GM19328 (cell line): ENCODE measurements at regions not wholly inside any gene's neighbourhood (a gene's known extent, or its start where the extent isn't known, plus 50 kb on each side); places are given as distances from the start of the nearest gene placed in this dataset.

Experiments
- ATAC-seq: cut with Tn5 transposase; IDR thresholded peaks from one replicate; pipeline ENCODE4 v1.9.1; 2021; ENCODE audit warnings: mild to moderate bottlenecking, moderate library complexity; ENCODE audit not compliant: unreplicated experiment

DNA sequence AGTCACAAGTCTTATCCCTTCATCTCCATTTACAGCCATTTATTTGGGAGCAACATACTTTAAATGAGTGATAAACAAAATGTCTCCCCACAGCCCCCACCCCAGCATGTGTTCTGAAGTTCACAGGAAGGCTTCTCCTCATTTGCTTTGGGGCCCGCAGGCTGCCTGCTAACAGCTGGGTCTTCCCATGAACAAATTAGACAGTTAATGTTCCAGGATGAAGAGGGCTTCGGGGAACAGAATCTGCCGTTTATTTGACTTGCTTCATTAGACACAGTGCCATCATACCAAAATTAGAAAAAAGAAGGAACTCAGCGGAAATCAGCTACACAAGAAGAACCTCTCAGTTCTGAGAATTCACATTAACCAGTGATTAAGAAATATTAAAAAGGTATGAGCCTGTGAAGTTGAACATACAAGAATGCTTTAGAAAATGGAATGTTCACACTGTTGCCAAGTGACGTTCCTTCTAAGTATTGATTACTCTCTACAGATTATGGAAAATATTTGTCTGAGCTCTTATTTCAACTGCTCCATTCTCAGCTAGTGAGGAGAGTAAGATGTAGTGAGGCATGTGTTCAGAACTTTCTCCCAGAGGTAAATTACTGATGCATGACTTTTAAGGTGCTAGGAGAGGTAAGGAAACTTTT is 107.5 kb upstream of the THBS1 start:
- no peak for ATAC-seq

GRCh38 chr15:39474657-39475056 is 106.2 kb upstream of the THBS1 start:
- ATAC-seq: no peak

- no peak for ATAC-seq
These were observed 101.9 kb upstream of the THBS1 start for GRCh38 chr15:39478996-39479395.

- no peak for ATAC-seq
These were observed 101.0 kb upstream of the THBS1 start for GRCh38 chr15:39479911-39480310.

DNA sequence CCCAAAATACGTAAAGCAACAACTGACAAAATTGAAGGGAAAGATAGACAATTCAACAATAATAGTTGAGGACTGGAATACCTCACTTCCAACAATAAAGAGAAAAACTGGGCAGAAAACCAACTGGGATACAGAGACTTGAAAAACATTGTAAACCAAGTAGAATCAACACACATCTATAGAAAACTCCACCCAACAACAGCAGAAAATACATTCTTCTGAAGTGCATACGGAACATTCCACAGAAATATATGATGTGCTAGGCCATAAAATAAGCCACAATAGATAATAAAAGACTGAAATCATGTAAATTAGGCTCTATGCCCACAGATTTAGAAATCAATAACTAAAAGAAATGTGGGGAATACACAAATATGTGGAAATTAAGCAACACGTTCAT is 98.4 kb upstream of the THBS1 start:
- ATAC-seq: no peak

DNA sequence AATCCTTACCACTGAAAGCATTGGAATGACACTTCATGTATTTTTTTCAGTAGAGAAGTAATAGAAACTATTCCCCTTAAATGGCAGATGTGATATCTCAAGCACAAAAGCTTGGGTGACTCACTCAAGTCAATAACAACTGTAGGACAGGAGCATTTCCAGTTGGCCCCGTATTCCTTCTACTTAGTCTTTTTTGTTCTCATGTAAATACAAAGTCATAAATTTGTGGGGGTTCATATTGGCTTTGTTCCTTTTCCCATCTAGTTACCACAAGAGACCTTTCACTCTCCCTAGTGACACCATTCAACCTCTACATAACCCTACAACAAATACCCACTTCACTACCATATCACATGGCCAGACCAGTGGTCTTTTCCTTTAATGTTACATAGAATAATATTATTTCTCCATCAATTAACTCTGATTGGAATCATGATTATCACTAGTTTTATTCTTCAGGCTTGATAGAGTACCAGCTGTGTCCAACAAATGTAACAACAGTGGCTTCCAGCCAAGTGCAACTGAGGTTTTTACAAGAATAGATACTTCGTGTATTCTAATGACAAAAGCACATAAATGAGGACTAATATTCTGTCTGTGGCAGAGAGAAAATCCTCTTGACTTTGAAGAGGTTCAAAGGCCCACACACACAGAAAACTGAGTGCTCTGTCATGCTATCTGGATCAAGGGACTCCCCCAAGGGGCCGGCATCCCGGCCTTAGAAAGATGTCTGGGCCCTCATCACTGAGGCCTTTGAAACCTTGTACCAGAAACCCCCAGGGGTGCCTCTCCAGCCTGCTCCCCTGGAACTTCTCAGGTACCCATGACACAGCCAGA is 94.0 kb upstream of the THBS1 start:
- ATAC-seq: no peak

DNA sequence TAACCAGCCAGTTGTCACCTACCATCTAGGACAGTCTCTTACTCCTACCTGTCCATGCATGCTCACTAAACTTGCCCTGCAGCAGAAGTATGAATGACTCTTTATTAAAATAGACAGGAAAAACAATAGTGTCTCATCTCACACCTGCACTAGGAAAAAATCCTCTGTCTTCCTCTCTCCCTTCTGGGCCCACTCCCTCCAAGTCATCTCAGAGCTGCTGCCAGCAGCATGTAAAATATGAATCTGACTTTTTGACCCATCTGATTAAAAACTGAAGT is 93.5 kb upstream of the THBS1 start:
- ATAC-seq: no peak

DNA sequence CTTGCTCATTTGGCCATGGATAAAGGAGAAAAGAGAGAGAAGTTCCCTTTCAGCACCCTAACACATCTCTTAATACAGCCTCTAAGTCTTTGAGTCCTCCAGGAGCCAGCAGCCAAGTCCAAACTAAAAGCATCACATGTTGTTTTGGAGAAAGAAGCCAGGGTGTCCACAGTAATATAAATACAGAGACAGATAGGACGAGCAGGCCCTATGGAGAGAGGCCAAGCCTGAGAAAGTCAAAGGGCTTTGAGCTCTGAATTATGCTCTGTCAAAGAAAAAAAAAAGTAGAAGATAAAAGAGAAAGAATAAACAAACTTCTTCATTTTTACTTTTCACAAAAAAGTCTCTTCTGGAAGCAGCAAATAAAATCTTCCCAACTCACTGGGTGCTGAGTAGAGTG is 92.4 kb upstream of the THBS1 start:
- ATAC-seq: no peak

DNA sequence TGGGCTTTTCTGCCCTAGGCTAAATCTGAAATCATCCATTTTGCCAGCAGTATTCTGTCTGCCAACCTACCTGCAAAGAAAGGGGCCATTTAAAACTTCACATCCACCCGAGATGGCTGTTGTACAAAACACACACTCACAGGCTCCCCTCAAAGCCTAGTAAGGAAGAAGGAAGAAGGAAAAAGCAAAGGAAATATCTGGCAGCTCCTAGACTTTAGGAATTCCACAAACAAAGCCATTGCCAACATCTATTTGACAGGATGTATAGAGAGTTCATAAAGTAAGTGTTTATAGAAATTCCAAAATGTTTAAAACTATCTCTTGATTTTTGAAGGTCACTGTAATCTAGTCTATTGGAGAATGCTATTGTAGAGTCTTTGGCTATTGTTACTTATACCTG is 91.9 kb upstream of the THBS1 start:
- ATAC-seq: no peak

DNA sequence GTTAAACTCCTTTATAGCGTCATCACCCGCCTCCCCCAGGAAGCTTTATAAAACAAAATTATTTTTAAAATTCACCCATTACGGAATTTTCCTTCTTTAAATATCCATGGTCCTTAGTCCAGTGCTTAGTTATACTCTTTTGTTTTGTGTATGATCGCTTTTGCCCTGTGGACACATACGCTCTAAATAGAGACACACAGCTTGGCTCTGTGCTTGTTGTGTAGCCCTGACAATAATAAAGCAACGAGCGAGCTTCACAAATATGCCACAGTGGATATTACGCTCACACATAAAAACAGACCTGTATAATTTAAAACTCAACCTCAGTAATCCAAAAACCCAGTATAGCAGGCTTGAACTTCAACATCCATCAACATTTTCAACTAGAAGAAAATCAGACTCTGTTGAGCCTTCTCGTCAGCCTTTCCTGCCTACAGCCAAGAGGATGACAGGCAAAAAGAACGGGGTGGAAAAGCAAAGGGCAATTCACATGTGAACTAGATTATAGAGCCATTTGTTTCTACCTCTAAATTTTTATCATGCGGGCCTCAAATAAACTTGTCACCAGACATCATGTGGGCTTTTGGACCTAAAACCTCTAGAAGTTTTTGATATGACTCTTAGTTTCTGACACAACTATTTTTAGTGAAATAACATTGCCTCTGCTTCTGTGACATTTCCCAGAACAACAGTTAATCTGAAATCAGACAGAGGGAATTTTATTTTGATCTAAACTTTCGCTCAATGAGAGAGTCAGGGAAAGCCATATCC is 89.6 kb upstream of the THBS1 start:
- no peak for ATAC-seq

- no peak for ATAC-seq
These were observed 88.9 kb upstream of the THBS1 start for GRCh38 chr15:39491886-39492490.

- no peak for ATAC-seq
These were observed 87.3 kb upstream of the THBS1 start for GRCh38 chr15:39493424-39494067.

DNA sequence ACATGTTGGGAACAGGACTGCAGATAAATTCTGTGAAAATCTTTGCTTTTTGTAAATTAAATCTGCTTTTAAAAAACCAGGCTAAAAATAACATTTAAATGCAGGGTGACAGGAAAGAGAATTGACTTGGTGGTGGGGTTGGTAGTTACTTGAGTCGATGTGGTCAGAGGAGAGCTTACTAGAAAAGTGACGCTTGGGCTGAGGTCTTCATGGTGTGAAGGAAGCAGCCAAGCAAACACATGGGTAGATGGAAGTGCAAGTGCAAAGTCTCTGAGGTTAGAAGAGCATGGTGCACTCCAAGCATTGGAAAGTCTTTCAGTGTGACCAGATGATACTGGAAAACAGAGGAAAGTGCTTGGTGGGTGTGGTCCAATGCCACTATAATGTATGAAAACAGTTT is 86.4 kb upstream of the THBS1 start:
- ATAC-seq: no peak

DNA sequence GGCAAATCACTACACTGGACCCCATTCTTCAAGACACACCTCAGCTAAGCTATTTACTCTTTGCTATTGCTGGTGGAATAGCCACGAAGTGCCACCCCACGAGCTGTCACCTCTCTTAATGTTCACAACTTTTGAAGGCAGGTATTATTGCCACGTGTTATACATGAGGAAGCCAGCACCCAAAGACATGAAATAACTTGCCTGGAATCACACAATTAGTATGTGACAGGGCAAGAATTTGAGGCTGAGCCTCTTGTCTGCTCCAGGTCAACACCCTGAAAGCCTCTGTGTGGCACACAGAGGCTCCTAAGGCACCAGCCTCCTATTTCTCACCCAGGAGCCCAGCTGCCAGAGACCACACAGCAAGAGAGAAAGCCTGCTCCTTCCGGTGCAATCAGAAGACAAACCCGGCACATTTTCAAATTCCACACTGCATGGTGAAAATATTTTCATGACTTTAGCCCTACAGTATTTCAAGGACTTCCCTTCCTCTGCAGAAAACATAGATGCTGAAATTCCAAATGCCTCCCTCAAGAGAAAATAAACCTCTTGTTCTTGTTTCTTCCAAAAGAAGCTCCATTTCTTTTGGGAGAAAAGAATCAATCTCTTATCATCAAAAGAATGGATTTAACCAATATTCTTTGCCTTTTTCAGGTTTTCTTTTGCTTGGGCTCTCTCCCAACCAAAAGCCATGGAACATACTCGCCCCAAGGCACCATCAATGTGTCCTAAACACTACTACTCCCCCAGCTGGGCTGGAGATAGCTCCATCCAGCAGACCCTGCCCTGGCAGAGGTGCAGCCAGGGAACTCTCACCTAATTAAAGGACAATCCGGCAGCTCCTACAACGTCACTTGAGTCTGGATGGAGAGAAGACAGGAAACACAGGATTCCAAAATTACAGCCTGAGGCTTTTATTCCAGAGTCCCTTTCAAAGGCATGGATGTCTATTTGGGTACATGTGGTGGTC is 84.7 kb upstream of the THBS1 start:
- no peak for ATAC-seq

- no peak for ATAC-seq
These were observed 83.7 kb upstream of the THBS1 start for GRCh38 chr15:39497016-39497758.

- no peak for ATAC-seq
These were observed 82.9 kb upstream of the THBS1 start for GRCh38 chr15:39497759-39498565.

DNA sequence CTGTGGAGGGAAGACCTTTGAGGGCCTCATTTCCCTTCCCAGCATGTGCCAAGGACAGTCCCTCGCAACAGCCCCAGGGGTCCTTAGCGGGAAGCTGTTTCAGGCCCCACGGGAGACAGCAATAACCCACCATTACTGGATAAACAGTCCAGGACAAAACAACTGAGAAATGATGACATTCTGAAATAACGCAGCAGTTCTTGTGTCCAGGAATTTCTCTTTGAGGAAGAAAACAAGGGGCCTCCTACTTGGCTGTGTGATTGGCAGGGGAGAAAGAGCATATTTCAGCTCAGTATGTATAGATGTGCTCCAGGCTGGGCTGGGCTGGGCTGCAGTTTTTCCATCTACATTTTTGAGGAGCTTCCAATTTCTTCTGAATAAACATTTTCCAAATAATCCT is 82.2 kb upstream of the THBS1 start:
- ATAC-seq: no peak

DNA sequence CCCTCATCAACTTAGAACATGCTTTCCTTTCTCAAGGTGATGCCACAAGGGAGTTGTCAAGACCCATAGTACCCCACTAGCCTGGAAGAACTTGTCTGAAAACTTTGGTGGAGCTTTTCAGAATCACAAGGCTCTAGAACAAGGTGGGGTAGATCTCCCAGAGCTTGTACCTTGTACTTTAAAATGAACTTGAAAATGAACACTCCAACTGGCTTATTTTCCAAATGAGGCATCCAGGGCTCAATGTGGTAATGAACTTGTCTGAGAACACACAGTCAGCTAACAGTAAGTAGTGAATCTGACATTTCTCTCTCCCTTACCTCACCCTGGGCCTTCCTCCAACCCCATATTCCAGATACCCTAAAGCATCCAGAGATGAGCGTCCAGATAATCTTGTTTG is 81.8 kb upstream of the THBS1 start:
- no peak for ATAC-seq

DNA sequence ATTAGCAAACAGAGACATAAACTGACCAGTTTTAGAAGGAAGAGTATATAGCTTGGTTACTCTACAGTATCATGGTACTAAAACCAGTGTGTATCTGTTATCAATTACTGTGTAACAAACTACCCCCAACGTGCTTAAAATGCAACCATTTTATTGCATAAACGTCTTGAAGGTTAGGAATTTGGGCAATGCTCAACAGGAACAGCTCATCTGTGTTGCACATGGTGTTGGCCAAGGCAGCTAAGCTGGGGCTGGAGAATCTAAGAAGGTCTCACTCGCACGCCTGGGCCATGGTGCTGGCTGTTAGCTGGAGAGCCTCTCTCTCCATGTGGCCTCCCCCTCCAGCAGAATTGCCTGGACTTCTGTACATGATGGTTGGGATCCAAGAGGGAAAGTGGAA is 81.2 kb upstream of the THBS1 start:
- ATAC-seq: no peak
